HG03469 (cell line): ENCODE measurements at regions not wholly inside any gene's neighbourhood (a gene's known extent, or its start where the extent isn't known, plus 50 kb on each side); places are given as distances from the start of the nearest gene placed in this dataset.

Experiments
- ATAC-seq: cut with Tn5 transposase; IDR thresholded peaks from one replicate; pipeline ENCODE4 v1.9.1; 2021; ENCODE audit warnings: mild to moderate bottlenecking, moderate library complexity, moderate number of reproducible peaks; ENCODE audit not compliant: unreplicated experiment

GRCh38 chr13:47087241-47087640 lies 190.4 kb upstream of the HTR2A start:
- no peak for ATAC-seq

- ATAC-seq = no peak
These were observed 188.5 kb upstream of the HTR2A start for GRCh38 chr13:47085346-47085745.

- ATAC-seq = no peak
These were observed 185.0 kb upstream of the HTR2A start for GRCh38 chr13:47081850-47082249.

GRCh38 chr13:47081246-47081645 lies 184.4 kb upstream of the HTR2A start:
- ATAC-seq = no peak

- ATAC-seq = no peak
These were observed 183.8 kb upstream of the HTR2A start for GRCh38 chr13:47080621-47081020.

GRCh38 chr13:47076500-47076899 lies 179.6 kb upstream of the HTR2A start:
- no peak for ATAC-seq

GRCh38 chr13:47069133-47069532 lies 172.3 kb upstream of the HTR2A start:
- no peak for ATAC-seq

- ATAC-seq = no peak
These were observed 170.5 kb upstream of the HTR2A start for GRCh38 chr13:47067306-47067705.

- ATAC-seq = no peak
These were observed 169.4 kb upstream of the HTR2A start for GRCh38 chr13:47066226-47066625.

GRCh38 chr13:47064381-47064780 lies 167.5 kb upstream of the HTR2A start:
- ATAC-seq = no peak

GRCh38 chr13:47049276-47049989 lies 152.6 kb upstream of the HTR2A start:
- ATAC-seq = no peak

GRCh38 chr13:47046706-47047105 lies 149.9 kb upstream of the HTR2A start:
- no peak for ATAC-seq

- no peak for ATAC-seq
These were observed 148.0 kb upstream of the HTR2A start for GRCh38 chr13:47044842-47045241.

GRCh38 chr13:47039106-47039505 lies 142.3 kb upstream of the HTR2A start:
- no peak for ATAC-seq

- no peak for ATAC-seq
These were observed 141.3 kb upstream of the HTR2A start for GRCh38 chr13:47038188-47038587.

- ATAC-seq = peak; percentile 99
These were observed 139.6 kb upstream of the HTR2A start for GRCh38 chr13:47036294-47037008.

GRCh38 chr13:47033216-47033615 lies 136.4 kb upstream of the HTR2A start:
- no peak for ATAC-seq

GRCh38 chr13:47027780-47028437 lies 131.1 kb upstream of the HTR2A start:
- ATAC-seq = no peak

GRCh38 chr13:47025791-47026447 lies 129.1 kb upstream of the HTR2A start:
- ATAC-seq = no peak

- no peak for ATAC-seq
These were observed 123.1 kb upstream of the HTR2A start for GRCh38 chr13:47019977-47020376.

GRCh38 chr13:47017476-47017875 lies 120.6 kb upstream of the HTR2A start:
- no peak for ATAC-seq
